OCI-LY3 (cell line): ENCODE measurements at regions not wholly inside any gene's neighbourhood (a gene's known extent, or its start where the extent isn't known, plus 50 kb on each side); places are given as distances from the start of the nearest gene placed in this dataset.

Experiments used
- H2AFZ ChIP-seq: fragments of 200-600, 300-600 bp; shearing (Covaris generic); 2 replicates; pipeline ENCODE4 v1.6.0; 2014; ENCODE audit warnings: antibody characterized with exemption, low read depth, low read length
- H3K27ac ChIP-seq: fragments of 200-600, 300-600 bp; sonication (generic); 2 replicates; pipeline ENCODE4 v1.5.1; 2014; ENCODE audit warnings: mild to moderate bottlenecking, low read length, moderate library complexity, mixed read lengths
- H3K27me3 ChIP-seq: fragments of 200-600, 300-600 bp; sonication (generic); 2 replicates; pipeline ENCODE4 v1.6.1; 2014; ENCODE audit warnings: low read depth, low read length, mixed read lengths
- H3K36me3 ChIP-seq: fragments of 200-600, 300-600 bp; sonication (generic); replicated peaks from 2 replicates; pipeline ENCODE3; 2014; ENCODE audit warnings: low read depth, low read length, mixed read lengths
- H3K4me1 ChIP-seq: fragments of 300-600, 200-600 bp; sonication (generic); 2 replicates; pipeline ENCODE4 v1.6.1; 2014; ENCODE audit warnings: low read length, mixed read lengths
- H3K4me2 ChIP-seq: fragments of 200-600, 300-600 bp; sonication (generic); 2 replicates; pipeline ENCODE4 v1.6.1; 2014; ENCODE audit warnings: low read length, mixed read lengths
- H3K4me3 ChIP-seq: fragments of 300-600, 200-600 bp; sonication (generic); 2 replicates; pipeline ENCODE4 v1.5.1; 2014; ENCODE audit warnings: antibody characterized with exemption, mild to moderate bottlenecking, low read length, moderate library complexity
- H3K79me2 ChIP-seq: fragments of 300-600, 200-600 bp; shearing (Covaris generic); 2 replicates; pipeline ENCODE4 v1.6.1; 2014; ENCODE audit warnings: mild to moderate bottlenecking, low read length, mixed read lengths
- H3K9ac ChIP-seq: fragments of 300-600, 200-600 bp; shearing (Covaris generic); 2 replicates; pipeline ENCODE4 v1.6.0; 2014; ENCODE audit warnings: mild to moderate bottlenecking, low read length, moderate library complexity
- H3K9me3 ChIP-seq: fragments of 200-600, 300-600 bp; shearing (Covaris generic); 2 replicates; pipeline ENCODE4 v1.6.1; 2014; ENCODE audit warnings: low read length, mixed read lengths; ENCODE audit not compliant: insufficient read depth
- H4K20me1 ChIP-seq: fragments of 200-600, 300-600 bp; sonication (generic); 2 replicates; pipeline ENCODE4 v1.6.1; 2016; ENCODE audit warnings: low read length, mixed read lengths; ENCODE audit not compliant: insufficient read depth
- EZH2phosphoT487 ChIP-seq: fragments of 200-600 bp; shearing (Covaris generic); IDR thresholded peaks from 2 replicates; pipeline ENCODE4 v1.6.1; 2018; ENCODE audit warnings: antibody characterized with exemption, mixed run types, low read depth
- TF ChIP-seq, protein P1 (sequence below): fragments of 200-600, 300-600 bp; sonication (generic); IDR thresholded peaks from 2 replicates; pipeline ENCODE4 v1.5.1; 2014; ENCODE audit warnings: antibody characterized with exemption, low read length, low read depth

GRCh38 chr1:87744056-87744455, 415.4 kb downstream of the LMO4 start:
- H3K27me3 ChIP-seq, result no peaks in the 10 kb centered on the region
- no peaks in the 10 kb centered on the region for H3K9me3 ChIP-seq
- H3K4me1 ChIP-seq, result no peaks in the 10 kb centered on the region
- H3K36me3 ChIP-seq, result no peaks in the 10 kb centered on the region
- no peak overlapping the region for H3K27ac ChIP-seq
- no peaks in the 10 kb centered on the region for H4K20me1 ChIP-seq
- no peaks in the 10 kb centered on the region for H3K79me2 ChIP-seq
- TF ChIP-seq, protein P1, sequence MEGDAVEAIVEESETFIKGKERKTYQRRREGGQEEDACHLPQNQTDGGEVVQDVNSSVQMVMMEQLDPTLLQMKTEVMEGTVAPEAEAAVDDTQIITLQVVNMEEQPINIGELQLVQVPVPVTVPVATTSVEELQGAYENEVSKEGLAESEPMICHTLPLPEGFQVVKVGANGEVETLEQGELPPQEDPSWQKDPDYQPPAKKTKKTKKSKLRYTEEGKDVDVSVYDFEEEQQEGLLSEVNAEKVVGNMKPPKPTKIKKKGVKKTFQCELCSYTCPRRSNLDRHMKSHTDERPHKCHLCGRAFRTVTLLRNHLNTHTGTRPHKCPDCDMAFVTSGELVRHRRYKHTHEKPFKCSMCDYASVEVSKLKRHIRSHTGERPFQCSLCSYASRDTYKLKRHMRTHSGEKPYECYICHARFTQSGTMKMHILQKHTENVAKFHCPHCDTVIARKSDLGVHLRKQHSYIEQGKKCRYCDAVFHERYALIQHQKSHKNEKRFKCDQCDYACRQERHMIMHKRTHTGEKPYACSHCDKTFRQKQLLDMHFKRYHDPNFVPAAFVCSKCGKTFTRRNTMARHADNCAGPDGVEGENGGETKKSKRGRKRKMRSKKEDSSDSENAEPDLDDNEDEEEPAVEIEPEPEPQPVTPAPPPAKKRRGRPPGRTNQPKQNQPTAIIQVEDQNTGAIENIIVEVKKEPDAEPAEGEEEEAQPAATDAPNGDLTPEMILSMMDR, result no peak
- H3K9ac ChIP-seq, result no peak overlapping the region
- no peak overlapping the region for H2AFZ ChIP-seq
- H3K4me2 ChIP-seq, result no peak overlapping the region
- no peak overlapping the region for H3K4me3 ChIP-seq

- Histone ChIP-seq H3K4me3 (no peak overlapping the region), H3K9me3 (no peaks in the 10 kb centered on the region), H3K27ac (no peak overlapping the region), H4K20me1 (no peaks in the 10 kb centered on the region), H3K36me3 (no peaks in the 10 kb centered on the region), H3K27me3 (no peaks in the 10 kb centered on the region), H3K9ac (no peak overlapping the region), H3K4me2 (no peak overlapping the region), H3K79me2 (no peaks in the 10 kb centered on the region), H2AFZ (no peak overlapping the region), H3K4me1 (no peaks in the 10 kb centered on the region)
- TF ChIP-seq, protein P1, result no peak
- TF ChIP-seq EZH2phosphoT487, result no peak
Measured at GRCh38 chr1:87744763-87745162, 416.1 kb downstream of the LMO4 start.

DNA sequence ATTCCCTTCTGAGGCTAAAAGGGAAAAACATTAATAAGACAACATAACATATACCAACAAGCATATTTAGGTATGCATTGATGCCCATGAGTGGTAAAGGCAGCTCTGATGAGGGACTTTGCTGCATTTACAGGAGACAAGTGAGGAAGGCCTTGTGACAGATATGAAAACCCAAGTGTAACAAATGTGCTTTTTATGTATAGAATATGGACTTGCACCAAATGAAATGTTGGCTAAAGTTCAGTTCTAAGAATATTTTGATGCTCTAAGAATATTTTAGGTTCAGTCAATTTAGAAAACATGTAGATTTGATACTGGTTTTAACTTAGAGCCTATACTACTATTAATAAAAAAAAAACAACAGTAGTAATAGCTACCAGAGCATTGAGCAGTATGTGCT, 424.7 kb downstream of the LMO4 start:
- no peak overlapping the region for H3K4me2 ChIP-seq
- no peaks in the 10 kb centered on the region for H3K9me3 ChIP-seq
- no peak overlapping the region for H3K27ac ChIP-seq
- no peaks in the 10 kb centered on the region for H3K4me1 ChIP-seq
- H3K27me3 ChIP-seq, result no peaks in the 10 kb centered on the region
- H3K36me3 ChIP-seq, result no peaks in the 10 kb centered on the region
- TF ChIP-seq, protein P1, result no peak
- TF ChIP-seq EZH2phosphoT487, result no peak
- H2AFZ ChIP-seq, result no peak overlapping the region
- H4K20me1 ChIP-seq, result no peaks in the 10 kb centered on the region
- no peak overlapping the region for H3K9ac ChIP-seq
- no peak overlapping the region for H3K4me3 ChIP-seq
- H3K79me2 ChIP-seq, result no peaks in the 10 kb centered on the region

DNA sequence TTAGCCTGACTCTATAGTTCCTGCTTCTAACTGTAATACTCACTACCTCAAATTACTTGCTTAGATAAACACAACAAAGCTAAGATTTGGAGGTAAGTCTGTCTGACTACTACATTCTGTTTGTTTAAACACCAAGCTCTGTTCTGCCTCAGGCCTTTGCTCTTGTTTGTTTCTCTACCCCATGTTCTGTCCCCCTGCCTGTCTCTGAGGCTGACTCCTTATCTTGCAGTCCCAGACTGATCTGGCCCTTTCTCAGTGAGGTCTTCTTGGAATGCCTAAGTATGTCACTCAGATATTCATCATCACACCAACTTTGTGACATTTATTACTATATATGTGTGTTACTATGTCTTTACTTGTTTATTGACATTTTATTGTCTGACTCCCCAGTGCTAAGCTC, 425.5 kb downstream of the LMO4 start:
- Histone ChIP-seq H3K9me3 (no peaks in the 10 kb centered on the region), H3K9ac (no peak overlapping the region), H3K27me3 (no peaks in the 10 kb centered on the region), H3K4me1 (peaks cover under 1% of the 10 kb centered on the region; the same call in 1 of the 2 replicates), H3K4me3 (no peak overlapping the region), H2AFZ (no peak overlapping the region), H3K79me2 (no peaks in the 10 kb centered on the region), H3K4me2 (no peak overlapping the region), H3K27ac (no peak overlapping the region), H3K36me3 (no peaks in the 10 kb centered on the region), H4K20me1 (no peaks in the 10 kb centered on the region)
- TF ChIP-seq, protein P1, result no peak
- no peak for TF ChIP-seq EZH2phosphoT487
